WTC11 (cell line): ENCODE measurements at regions not wholly inside any gene's neighbourhood (a gene's known extent, or its start where the extent isn't known, plus 50 kb on each side); places are given as distances from the start of the nearest gene placed in this dataset.

Experiments used
- ATAC-seq: fragments of 200-7000 bp; cut with Tn5 transposase; 2 replicates; pipeline ENCODE4 v1.10.0; 2021; ENCODE audit warnings: mild to moderate bottlenecking, moderate library complexity
- CTCF ChIA-PET: fragments of 300-600 bp; sonication (Branson Sonifier 250); formaldehyde crosslinking; loops from one replicate; lab custom pipeline; 2021; ENCODE audit warnings: antibody characterized with exemption; lab: Charles Lee
- POLR2A ChIA-PET: fragments of 350-600 bp; sonication (Branson Sonifier 250); formaldehyde crosslinking; loops from one replicate; lab custom pipeline; 2021; ENCODE audit warnings: antibody characterized with exemption; lab: Charles Lee
- DNase-seq: peaks from one replicate; pipeline ENCODE4 v3.0.0; 2021; ENCODE audit warnings: low spot score
- H3K27ac Mint-ChIP-seq: 2 replicates; pipeline ENCODE4 v1.8.0; 2021; ENCODE audit warnings: mixed read lengths
- H3K27me3 Mint-ChIP-seq: 2 replicates; pipeline ENCODE4 v1.8.0; 2021; ENCODE audit warnings: low read depth, mild to moderate bottlenecking, moderate library complexity, mixed read lengths
- H3K36me3 Mint-ChIP-seq: 2 replicates; pipeline ENCODE4 v1.8.0; 2021; ENCODE audit warnings: mixed read lengths
- H3K4me1 Mint-ChIP-seq: 2 replicates; pipeline ENCODE4 v1.8.0; 2022; ENCODE audit warnings: mixed read lengths
- H3K4me3 Mint-ChIP-seq: 2 replicates; pipeline ENCODE4 v1.8.0; 2021; ENCODE audit warnings: mild to moderate bottlenecking, moderate library complexity, mixed read lengths
- H3K9me3 Mint-ChIP-seq: 2 replicates; pipeline ENCODE4 v1.8.0; 2021; ENCODE audit warnings: mixed read lengths
- ATF1 ChIP-seq: sonication (generic); formaldehyde crosslinking; IDR thresholded peaks from 2 replicates; pipeline ENCODE4 v1.8.1; 2023; ENCODE audit warnings: mild to moderate bottlenecking, moderate library complexity, missing genetic modification reagents
- CREB1 ChIP-seq: sonication (generic); formaldehyde crosslinking; IDR thresholded peaks from 2 replicates; pipeline ENCODE4 v1.8.0; 2023; ENCODE audit warnings: mild to moderate bottlenecking, missing genetic modification reagents
- ESRRA ChIP-seq: sonication (generic); formaldehyde crosslinking; IDR thresholded peaks from 2 replicates; pipeline ENCODE4 v1.8.1; 2022; ENCODE audit warnings: mild to moderate bottlenecking, missing genetic modification reagents, borderline replicate concordance
- FOXJ3 ChIP-seq: sonication (generic); formaldehyde crosslinking; IDR thresholded peaks from 2 replicates; pipeline ENCODE4 v1.9.0; 2021; ENCODE audit warnings: missing genetic modification reagents, mild to moderate bottlenecking, borderline replicate concordance
- GABPB1 ChIP-seq: sonication (generic); formaldehyde crosslinking; IDR thresholded peaks from 2 replicates; pipeline ENCODE4 v1.8.1; 2023; ENCODE audit warnings: mild to moderate bottlenecking, missing genetic modification reagents
- GTF2I ChIP-seq: fragments of 250-450 bp; sonication (Bioruptor Pico); conservative IDR thresholded peaks from 2 replicates; pipeline ENCODE4 v1.4.0; 2021; ENCODE audit warnings: mild to moderate bottlenecking
- HMGXB4 ChIP-seq: sonication (generic); formaldehyde crosslinking; IDR thresholded peaks from 2 replicates; pipeline ENCODE4 v1.8.1; 2023; ENCODE audit warnings: mild to moderate bottlenecking, moderate library complexity, missing genetic modification reagents
- JAZF1 ChIP-seq: fragments of 250-450 bp; sonication (Bioruptor Pico); IDR thresholded peaks from 2 replicates; pipeline ENCODE4 v1.9.0; 2021; ENCODE audit warnings: moderate library complexity, mild to moderate bottlenecking, inconsistent platforms
- NFE2L1 ChIP-seq: sonication (generic); formaldehyde crosslinking; IDR thresholded peaks from 2 replicates; pipeline ENCODE4 v1.8.1; 2023; ENCODE audit warnings: missing genetic modification reagents
- NR1H2 ChIP-seq: sonication (generic); formaldehyde crosslinking; IDR thresholded peaks from 2 replicates; pipeline ENCODE4 v1.9.0; 2021; ENCODE audit warnings: mild to moderate bottlenecking, moderate library complexity, missing genetic modification reagents
- PRDM15 ChIP-seq: sonication (generic); formaldehyde crosslinking; IDR thresholded peaks from 2 replicates; pipeline ENCODE4 v1.8.0; 2022; ENCODE audit warnings: missing genetic modification reagents
- PREB ChIP-seq: sonication (generic); formaldehyde crosslinking; IDR thresholded peaks from 2 replicates; pipeline ENCODE4 v1.8.1; 2022; ENCODE audit warnings: mild to moderate bottlenecking, missing genetic modification reagents, moderate library complexity, borderline replicate concordance
- PRRX2 ChIP-seq: fragments of 250-450 bp; sonication (Bioruptor Pico); IDR thresholded peaks from 2 replicates; pipeline ENCODE4 v1.8.0; 2021; ENCODE audit warnings: mild to moderate bottlenecking
- RORB ChIP-seq: fragments of 250-450 bp; sonication (Bioruptor Pico); IDR thresholded peaks from 2 replicates; pipeline ENCODE4 v1.9.0; 2021; ENCODE audit warnings: mild to moderate bottlenecking
- STAT6 ChIP-seq: sonication (generic); formaldehyde crosslinking; conservative IDR thresholded peaks from 2 replicates; pipeline ENCODE4 v1.8.1; 2023; ENCODE audit warnings: mild to moderate bottlenecking, low read depth, missing genetic modification reagents, moderate library complexity
- TCF7 ChIP-seq: sonication (generic); formaldehyde crosslinking; IDR thresholded peaks from 2 replicates; pipeline ENCODE4 v1.8.0; 2022; ENCODE audit warnings: mild to moderate bottlenecking, low read depth, missing genetic modification reagents, moderate library complexity
- ZBTB43 ChIP-seq: sonication (generic); formaldehyde crosslinking; IDR thresholded peaks from 2 replicates; pipeline ENCODE4 v1.8.1; 2023; ENCODE audit warnings: mild to moderate bottlenecking, missing genetic modification reagents
- ZNF416 ChIP-seq: fragments of 250-450 bp; sonication (Bioruptor Pico); IDR thresholded peaks from 2 replicates; pipeline ENCODE4 v1.9.0; 2021; ENCODE audit warnings: mild to moderate bottlenecking, inconsistent platforms
- ZNF425 ChIP-seq: fragments of 250-450 bp; sonication (Bioruptor Pico); conservative IDR thresholded peaks from 2 replicates; pipeline ENCODE4 v1.9.0; 2021; ENCODE audit warnings: mild to moderate bottlenecking

- no peak for ATAC-seq
- H3K27ac Mint-ChIP-seq = no peak overlapping the region
- no peaks in the 10 kb centered on the region for H3K36me3 Mint-ChIP-seq
- H3K9me3 Mint-ChIP-seq = 0 out of 2 replicates have a peak, but pooled peaks cover 2% of the 10 kb centered on the region
- peaks cover 10% of the 10 kb centered on the region for H3K4me1 Mint-ChIP-seq
- CTCF ChIA-PET = no interaction called here
- no peak for TF ChIP-seq PRRX2 (CRISPR knock-in tag)
- TF ChIP-seq GABPB1 (CRISPR knock-in tag) = no peak
- TF ChIP-seq ZNF416 (CRISPR knock-in tag) = no peak
- TF ChIP-seq PREB (CRISPR knock-in tag) = no peak
- TF ChIP-seq STAT6 (CRISPR knock-in tag) = no peak
- TF ChIP-seq TCF7 (CRISPR knock-in tag) = no peak
- no peak for TF ChIP-seq PRDM15
- no peak for TF ChIP-seq ZNF425 (CRISPR knock-in tag)
- TF ChIP-seq ESRRA (CRISPR knock-in tag) = no peak
- TF ChIP-seq RORB = no peak
- no peak for TF ChIP-seq NR1H2
- TF ChIP-seq ZBTB43 (CRISPR knock-in tag) = no peak
- TF ChIP-seq ATF1 (CRISPR knock-in tag) = no peak
- no peak for TF ChIP-seq HMGXB4 (CRISPR knock-in tag)
- no peak for TF ChIP-seq JAZF1 (CRISPR knock-in tag)
- TF ChIP-seq FOXJ3 (CRISPR knock-in tag) = no peak
- no peak for TF ChIP-seq CREB1 (CRISPR knock-in tag)
- no peak for TF ChIP-seq NFE2L1 (CRISPR knock-in tag)
- no peak for TF ChIP-seq GTF2I
- TF ChIP-seq, all 79 proteins: peak for 0
- POLR2A ChIA-PET = no interaction called here
- Mint-ChIP-seq H3K27me3 (no peaks in the 10 kb centered on the region), H3K4me3 (no peak overlapping the region)
- no peak for DNase-seq
Observed at GRCh38 chr4:29972121-29972520, 748.0 kb upstream of the PCDH7 start.
